SK-N-SH (cell line): ENCODE measurements at regions not wholly inside any gene's neighbourhood (a gene's known extent, or its start where the extent isn't known, plus 50 kb on each side); places are given as distances from the start of the nearest gene placed in this dataset.

Source experiments
- CTCF ChIA-PET: fragments of 300-600, 350-600 bp; formaldehyde crosslinking; extraction: SDS; loops from one replicate; lab custom pipeline; 2021; lab: Yijun Ruan, JAX
- POLR2A ChIA-PET: fragments of 350-600 bp; sonication (Branson Sonifier 250); formaldehyde crosslinking; extraction: SDS; loops from one replicate; lab custom pipeline; 2020; ENCODE audit warnings: antibody characterized with exemption, inconsistent platforms; lab: Yijun Ruan, JAX
- DNase-seq: peaks from one replicate; pipeline ENCODE4 v3.0.0; 2012
- H2AFZ ChIP-seq: fragments of 200-600 bp; sonication (generic); 2 replicates; pipeline ENCODE4 v1.8.1; 2016; ENCODE audit warnings: antibody characterized with exemption, mild to moderate bottlenecking, low read depth
- H3F3A ChIP-seq: fragments of 200-600 bp; sonication (generic); replicated peaks from 2 replicates; pipeline ENCODE3; 2016; ENCODE audit warnings: antibody characterized with exemption, mild to moderate bottlenecking; ENCODE audit not compliant: insufficient read depth
- H3K27ac ChIP-seq, 2 experiments: fragments of 200-500 bp in 1 of 2; fragments of 200-600 bp in 1 of 2; sonication (Bioruptor generic) in 1 of 2; sonication (generic), shearing (Covaris generic) in 1 of 2; 2 replicates each; pipeline versions ENCODE4 v1.5.1 to v1.6.1; 2014 to 2016; ENCODE audit warnings: low read depth in 2 of 2, inconsistent platforms in 1 of 2, low read length in 1 of 2, mild to moderate bottlenecking in 1 of 2, mixed read lengths in 1 of 2
- H3K27me3 ChIP-seq: fragments of 200-600 bp; sonication (generic), shearing (Covaris generic); 2 replicates; pipeline ENCODE4 v1.6.1; 2016; ENCODE audit warnings: mixed run types; ENCODE audit not compliant: insufficient read depth
- H3K36me3 ChIP-seq, 2 experiments: fragments of 200-500 bp in 1 of 2; fragments of 200-600 bp in 1 of 2; sonication (Bioruptor generic) in 1 of 2; sonication (generic) in 1 of 2; replicated peaks in 1 of 2; 2 replicates each; pipeline versions ENCODE3 to v1.5.1; 2014 to 2016; ENCODE audit warnings: low read length in 1 of 2, mild to moderate bottlenecking in 1 of 2; ENCODE audit not compliant: insufficient read depth in 2 of 2, control insufficient read depth in 1 of 2
- H3K4me1 ChIP-seq, 2 experiments: fragments of 200-500 bp in 1 of 2; fragments of 200-600 bp in 1 of 2; sonication (Bioruptor generic) in 1 of 2; sonication (generic), shearing (Covaris generic) in 1 of 2; 2 replicates each; pipeline versions ENCODE4 v1.5.1 to v1.6.1; 2014 to 2016; ENCODE audit warnings: low read depth in 1 of 2, low read length in 1 of 2, mixed run types in 1 of 2; ENCODE audit not compliant: insufficient read depth in 2 of 2, control insufficient read depth in 1 of 2
- H3K4me2 ChIP-seq: fragments of 200-600 bp; sonication (generic), shearing (Covaris generic); 2 replicates; pipeline ENCODE4 v1.6.1; 2017; ENCODE audit warnings: mixed run types
- H3K4me3 ChIP-seq, 2 experiments: fragments of 200-500 bp in 1 of 2; fragments of 200-600 bp in 1 of 2; sonication (Bioruptor generic) in 1 of 2; sonication (generic), shearing (Covaris generic) in 1 of 2; 2 replicates each; pipeline versions ENCODE4 v1.5.1 to v1.8.1; 2014 to 2016; ENCODE audit warnings: low read depth in 2 of 2, inconsistent platforms in 1 of 2, low read length in 1 of 2, mild to moderate bottlenecking in 1 of 2, mixed read lengths in 1 of 2, moderate library complexity in 1 of 2
- H3K79me2 ChIP-seq: fragments of 200-600 bp; sonication (generic); 2 replicates; pipeline ENCODE4 v1.8.1; 2017; ENCODE audit warnings: mild to moderate bottlenecking; ENCODE audit not compliant: insufficient read depth
- H3K9ac ChIP-seq: fragments of 200-600 bp; sonication (generic); 2 replicates; pipeline ENCODE4 v1.6.1; 2017; ENCODE audit warnings: mixed run types
- H3K9me2 ChIP-seq: fragments of 200-600 bp; sonication (generic); 2 replicates; pipeline ENCODE4 v1.6.1; 2017; ENCODE audit warnings: mixed run types
- H3K9me3 ChIP-seq: fragments of 200-600 bp; sonication (generic); 2 replicates; pipeline ENCODE4 v1.6.1; 2017; ENCODE audit warnings: mixed run types, mild to moderate bottlenecking, moderate library complexity
- H4K20me1 ChIP-seq: fragments of 200-600 bp; sonication (generic); 2 replicates; pipeline ENCODE4 v1.6.1; 2017; ENCODE audit warnings: mild to moderate bottlenecking, mixed run types; ENCODE audit not compliant: insufficient read depth
- CHD2 ChIP-seq: fragments of 150-350 bp; IDR thresholded peaks from 2 replicates; pipeline ENCODE4 v1.6.1; 2018; ENCODE audit warnings: low read length; ENCODE audit not compliant: partially characterized antibody
- ELF1 ChIP-seq: IDR thresholded peaks from 2 replicates; pipeline ENCODE4 v1.4.0; 2012
- EZH2phosphoT487 ChIP-seq: fragments of 200-600 bp; sonication (generic); IDR thresholded peaks from 2 replicates; pipeline ENCODE4 v1.6.1; 2017; ENCODE audit warnings: low read depth, mixed run types, mild to moderate bottlenecking, antibody characterized with exemption, moderate library complexity, borderline replicate concordance
- FOSL2 ChIP-seq: IDR thresholded peaks from 2 replicates; pipeline ENCODE4 v1.4.0; 2012; ENCODE audit warnings: low read depth, mild to moderate bottlenecking, moderate library complexity, borderline replicate concordance
- FOXJ3 ChIP-seq: sonication (generic); formaldehyde crosslinking; IDR thresholded peaks from 2 replicates; pipeline ENCODE4 v1.5.1; 2020; ENCODE audit warnings: mild to moderate bottlenecking, missing genetic modification reagents
- FOXM1 ChIP-seq: IDR thresholded peaks from 2 replicates; pipeline ENCODE4 v1.4.0; 2012; ENCODE audit warnings: low read depth, mild to moderate bottlenecking
- GABPA ChIP-seq: IDR thresholded peaks from 2 replicates; pipeline ENCODE4 v1.4.0; 2012; ENCODE audit warnings: low read depth, mild to moderate bottlenecking
- GATA2 ChIP-seq: sonication (generic); formaldehyde crosslinking; IDR thresholded peaks from 2 replicates; pipeline ENCODE4 v1.5.0; 2020; ENCODE audit warnings: mild to moderate bottlenecking, missing genetic modification reagents
- JUND ChIP-seq: IDR thresholded peaks from 2 replicates; pipeline ENCODE4 v1.4.0; 2012
- MEF2A ChIP-seq: IDR thresholded peaks from 2 replicates; pipeline ENCODE4 v1.4.0; 2012; ENCODE audit warnings: low read depth, borderline replicate concordance
- MXI1 ChIP-seq: IDR thresholded peaks from 2 replicates; pipeline ENCODE4 v1.6.1; 2012; ENCODE audit warnings: mild to moderate bottlenecking, low read depth, low read length, improper control_type of control experiment
- NFIC ChIP-seq: IDR thresholded peaks from 2 replicates; pipeline ENCODE4 v1.4.0; 2012; ENCODE audit warnings: borderline replicate concordance
- POLR2AphosphoS5 ChIP-seq: IDR thresholded peaks from 2 replicates; pipeline ENCODE4 v1.6.1; 2012; ENCODE audit warnings: low read depth, low read length
- RCOR1 ChIP-seq: fragments of 150-350 bp; IDR thresholded peaks from 2 replicates; pipeline ENCODE4 v1.6.1; 2017; ENCODE audit warnings: antibody characterized with exemption, low read length
- RFX5 ChIP-seq: IDR thresholded peaks from 2 replicates; pipeline ENCODE4 v1.6.1; 2012; ENCODE audit warnings: mild to moderate bottlenecking, improper control_type of control experiment, low read length
- RXRA ChIP-seq: IDR thresholded peaks from 2 replicates; pipeline ENCODE4 v1.4.0; 2012; ENCODE audit warnings: low read depth, mild to moderate bottlenecking, borderline replicate concordance
- SIN3A ChIP-seq: IDR thresholded peaks from 2 replicates; pipeline ENCODE4 v1.6.1; 2012; ENCODE audit warnings: low read depth, mild to moderate bottlenecking, low read length, moderate library complexity, borderline replicate concordance
- SMC3 ChIP-seq: IDR thresholded peaks from 2 replicates; pipeline ENCODE4 v1.6.1; 2012; ENCODE audit warnings: low read depth, low read length, improper control_type of control experiment
- TCF12 ChIP-seq: IDR thresholded peaks from 2 replicates; pipeline ENCODE4 v1.4.0; 2012
- TEAD4 ChIP-seq: IDR thresholded peaks from 2 replicates; pipeline ENCODE4 v1.4.0; 2012; ENCODE audit warnings: mild to moderate bottlenecking, borderline replicate concordance; ENCODE audit not compliant: insufficient read depth
- YY1 ChIP-seq: IDR thresholded peaks from 2 replicates; pipeline ENCODE4 v1.4.0; 2012; ENCODE audit warnings: low read depth, mild to moderate bottlenecking
- whole genome bisulfite sequencing: methylation state at CpG from one replicate; pipeline ENCODE4 v1.1.6; 2017; ENCODE audit warnings: low lambda C conversion rate; 5-methylcytosine and 5-hydroxymethylcytosine counted together
- TF ChIP-seq, protein P1 (sequence below): IDR thresholded peaks from 2 replicates; pipeline ENCODE4 v1.4.0; 2012; ENCODE audit warnings: low read depth, borderline replicate concordance
- TF ChIP-seq, protein P2 (sequence below): IDR thresholded peaks from 2 replicates; pipeline ENCODE4 v1.6.1; 2012; ENCODE audit warnings: mild to moderate bottlenecking, low read depth, low read length, moderate library complexity

- ChIA-PET CTCF (no interaction called here), POLR2A (no interaction called here)
- DNase-seq = no peak
- H3K4me2 ChIP-seq = no peak overlapping the region
- no peaks in the 10 kb centered on the region for H3K9me2 ChIP-seq
- H3K79me2 ChIP-seq = no peaks in the 10 kb centered on the region
- H3K27ac ChIP-seq = no peak overlapping the region
- H3F3A ChIP-seq = no peaks in the 10 kb centered on the region
- H3K4me3 ChIP-seq = no peak overlapping the region
- 13% methylated on average over 1 of the region's 1 CpG for WGBS
- no peaks in the 10 kb centered on the region for H3K27me3 ChIP-seq
- H2AFZ ChIP-seq = no peak overlapping the region
- no peaks in the 10 kb centered on the region for H3K4me1 ChIP-seq
- no peaks in the 10 kb centered on the region for H3K36me3 ChIP-seq
- no peak overlapping the region for H3K9ac ChIP-seq
- H3K9me3 ChIP-seq = no peaks in the 10 kb centered on the region
- TF ChIP-seq TEAD4 (no peak), MEF2A (no peak), JUND (no peak), CHD2 (no peak), RCOR1 (no peak), RFX5 (no peak), ELF1 (no peak), GABPA (no peak), SMC3 (no peak), EZH2phosphoT487 (no peak), TCF12 (no peak), FOSL2 (no peak), POLR2AphosphoS5 (no peak), RXRA (no peak), FOXJ3 (no peak), MXI1 (no peak)
- TF ChIP-seq, protein P1, sequence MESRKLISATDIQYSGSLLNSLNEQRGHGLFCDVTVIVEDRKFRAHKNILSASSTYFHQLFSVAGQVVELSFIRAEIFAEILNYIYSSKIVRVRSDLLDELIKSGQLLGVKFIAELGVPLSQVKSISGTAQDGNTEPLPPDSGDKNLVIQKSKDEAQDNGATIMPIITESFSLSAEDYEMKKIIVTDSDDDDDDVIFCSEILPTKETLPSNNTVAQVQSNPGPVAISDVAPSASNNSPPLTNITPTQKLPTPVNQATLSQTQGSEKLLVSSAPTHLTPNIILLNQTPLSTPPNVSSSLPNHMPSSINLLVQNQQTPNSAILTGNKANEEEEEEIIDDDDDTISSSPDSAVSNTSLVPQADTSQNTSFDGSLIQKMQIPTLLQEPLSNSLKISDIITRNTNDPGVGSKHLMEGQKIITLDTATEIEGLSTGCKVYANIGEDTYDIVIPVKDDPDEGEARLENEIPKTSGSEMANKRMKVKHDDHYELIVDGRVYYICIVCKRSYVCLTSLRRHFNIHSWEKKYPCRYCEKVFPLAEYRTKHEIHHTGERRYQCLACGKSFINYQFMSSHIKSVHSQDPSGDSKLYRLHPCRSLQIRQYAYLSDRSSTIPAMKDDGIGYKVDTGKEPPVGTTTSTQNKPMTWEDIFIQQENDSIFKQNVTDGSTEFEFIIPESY = no peak
- no peaks in the 10 kb centered on the region for H4K20me1 ChIP-seq
Measured at GRCh38 chr14:86086962-86087361, 557.0 kb downstream of the FLRT2 start.

GRCh38 chr14:86084097-86084496 is 554.2 kb downstream of the FLRT2 start:
- ChIA-PET CTCF (no interaction called here), POLR2A (no interaction called here)
- H3K9me3 ChIP-seq = no peaks in the 10 kb centered on the region
- no peak overlapping the region for H3K4me3 ChIP-seq
- H3K9me2 ChIP-seq = no peaks in the 10 kb centered on the region
- no peak overlapping the region for H3K4me2 ChIP-seq
- H3K79me2 ChIP-seq = no peaks in the 10 kb centered on the region
- H4K20me1 ChIP-seq = no peaks in the 10 kb centered on the region
- 3% methylated on average over 1 of the region's 1 CpG for WGBS
- H3K9ac ChIP-seq = no peak overlapping the region
- no peak for DNase-seq
- H3F3A ChIP-seq = no peaks in the 10 kb centered on the region
- no peaks in the 10 kb centered on the region for H3K36me3 ChIP-seq
- H2AFZ ChIP-seq = no peak overlapping the region; the same call in 1 of the 2 replicates
- H3K27ac ChIP-seq = no peak overlapping the region
- no peaks in the 10 kb centered on the region for H3K27me3 ChIP-seq
- H3K4me1 ChIP-seq = no peaks in the 10 kb centered on the region
- TF ChIP-seq YY1 = no peak
- TF ChIP-seq FOXM1 = no peak
- no peak for TF ChIP-seq FOXJ3
- no peak for TF ChIP-seq RCOR1
- TF ChIP-seq, protein P2, sequence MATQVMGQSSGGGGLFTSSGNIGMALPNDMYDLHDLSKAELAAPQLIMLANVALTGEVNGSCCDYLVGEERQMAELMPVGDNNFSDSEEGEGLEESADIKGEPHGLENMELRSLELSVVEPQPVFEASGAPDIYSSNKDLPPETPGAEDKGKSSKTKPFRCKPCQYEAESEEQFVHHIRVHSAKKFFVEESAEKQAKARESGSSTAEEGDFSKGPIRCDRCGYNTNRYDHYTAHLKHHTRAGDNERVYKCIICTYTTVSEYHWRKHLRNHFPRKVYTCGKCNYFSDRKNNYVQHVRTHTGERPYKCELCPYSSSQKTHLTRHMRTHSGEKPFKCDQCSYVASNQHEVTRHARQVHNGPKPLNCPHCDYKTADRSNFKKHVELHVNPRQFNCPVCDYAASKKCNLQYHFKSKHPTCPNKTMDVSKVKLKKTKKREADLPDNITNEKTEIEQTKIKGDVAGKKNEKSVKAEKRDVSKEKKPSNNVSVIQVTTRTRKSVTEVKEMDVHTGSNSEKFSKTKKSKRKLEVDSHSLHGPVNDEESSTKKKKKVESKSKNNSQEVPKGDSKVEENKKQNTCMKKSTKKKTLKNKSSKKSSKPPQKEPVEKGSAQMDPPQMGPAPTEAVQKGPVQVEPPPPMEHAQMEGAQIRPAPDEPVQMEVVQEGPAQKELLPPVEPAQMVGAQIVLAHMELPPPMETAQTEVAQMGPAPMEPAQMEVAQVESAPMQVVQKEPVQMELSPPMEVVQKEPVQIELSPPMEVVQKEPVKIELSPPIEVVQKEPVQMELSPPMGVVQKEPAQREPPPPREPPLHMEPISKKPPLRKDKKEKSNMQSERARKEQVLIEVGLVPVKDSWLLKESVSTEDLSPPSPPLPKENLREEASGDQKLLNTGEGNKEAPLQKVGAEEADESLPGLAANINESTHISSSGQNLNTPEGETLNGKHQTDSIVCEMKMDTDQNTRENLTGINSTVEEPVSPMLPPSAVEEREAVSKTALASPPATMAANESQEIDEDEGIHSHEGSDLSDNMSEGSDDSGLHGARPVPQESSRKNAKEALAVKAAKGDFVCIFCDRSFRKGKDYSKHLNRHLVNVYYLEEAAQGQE = no peak
- no peak for TF ChIP-seq FOSL2
- TF ChIP-seq GATA2 (CRISPR knock-in tag) = no peak
- no peak for TF ChIP-seq MXI1
- no peak for TF ChIP-seq MEF2A
- no peak for TF ChIP-seq SIN3A
- TF ChIP-seq, protein P1 = no peak
- TF ChIP-seq RFX5 = no peak
- TF ChIP-seq NFIC = no peak
- TF ChIP-seq GABPA = no peak
